ENCODE measurements at regions not wholly inside any gene's neighbourhood (a gene's known extent, or its start where the extent isn't known, plus 50 kb on each side); places are given as distances from the start of the nearest gene placed in this dataset.

DNA sequence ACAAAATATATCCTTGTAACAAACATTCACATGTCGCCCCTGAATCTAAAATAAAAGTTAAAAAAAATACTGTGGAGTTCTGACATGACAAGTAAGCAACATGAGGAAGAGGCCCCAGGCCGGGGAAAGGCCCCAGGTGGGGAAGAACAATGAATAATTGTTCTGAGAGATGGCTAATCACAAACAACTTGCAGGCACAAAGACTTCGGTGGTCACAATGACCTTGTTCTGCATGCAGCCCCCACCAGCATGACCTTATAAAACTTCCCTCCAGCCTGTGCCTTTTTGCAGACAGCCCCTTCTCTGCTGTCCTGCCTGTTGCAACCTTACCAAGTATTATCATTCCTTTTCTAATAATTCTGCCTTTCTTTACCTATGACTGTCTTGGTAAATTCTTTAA lies 95.7 kb upstream of the MYLIP start:
- no peak overlapping the region for H3K4me3 ChIP-seq
- in situ Hi-C loops (cut with MboI) = no loop called here
- H3K36me3 ChIP-seq (ENCODE audit: control insufficient read depth in 2 of 2, insufficient read depth in 2 of 2, low read length in 1 of 2) = no peaks in the 10 kb centered on the region
- H4K20me1 ChIP-seq (ENCODE audit: control insufficient read depth, insufficient read depth) = no peaks in the 10 kb centered on the region
- POLR2A ChIA-PET = interaction anchor here (0.6 to 1.6 kb wide), 4 partner anchors 9 to 87 kb away, joined by 3 to 6 read pairs (median 4); no protein-coding TSS in a partner anchor
- H3K9me3 ChIP-seq (replicated peaks; ENCODE audit: control insufficient read depth, insufficient read depth, low read length) = peaks cover 4% of the 10 kb centered on the region; the same call in 2 of the 3 replicates
- no peak overlapping the region for H3K27ac ChIP-seq (ENCODE audit: control insufficient read depth, insufficient read depth)
- WGBS (ENCODE audit: insufficient coverage, insufficient replicate concordance, low lambda C conversion rate, missing lambda C conversion rate) = 15% methylated on average over 3 of the region's 3 CpGs
- no peak overlapping the region for H3K4me2 ChIP-seq (ENCODE audit: control insufficient read depth, insufficient read depth)
- CTCF ChIA-PET = interaction anchor here (1.9 kb wide), 1 partner anchor 43 kb away, joined by 5 read pairs; no protein-coding TSS in a partner anchor
- intact Hi-C loops (cut with micrococcal nuclease; ENCODE audit: unreplicated experiment) = no loop called here
- no peaks in the 10 kb centered on the region for H3K27me3 ChIP-seq (replicated peaks in 1 of 2; ENCODE audit: control insufficient read depth in 2 of 2, insufficient read depth in 2 of 2, low read length in 1 of 2)
- no peak for FAIRE-seq
- no peaks in the 10 kb centered on the region for H3K79me2 ChIP-seq (ENCODE audit: control insufficient read depth, insufficient read depth, low read length)
- no peak overlapping the region for H2AFZ ChIP-seq (ENCODE audit: control insufficient read depth, low read depth, low read length)
- DNase-seq (ENCODE audit: low read depth, low spot score) = no peak
- SMC1A ChIA-PET (ENCODE audit: uncharacterized antibody, unreplicated experiment) = interaction anchor here (0.8 to 1.5 kb wide), 4 partner anchors 10 to 128 kb away, joined by 3 to 5 read pairs (median 4); no protein-coding TSS in a partner anchor
- BruUV-seq (replicated peaks) = no TSS peak
- peak; percentile 72 for ATAC-seq
- RAD21 ChIA-PET (ENCODE audit: unreplicated experiment) = interaction anchor here (0.9 to 1.2 kb wide), 3 partner anchors 43 to 341 kb away, joined by 3 to 5 read pairs (median 4); no protein-coding TSS in a partner anchor
- no peak overlapping the region for H3K9ac ChIP-seq (ENCODE audit: control insufficient read depth, insufficient read depth, low read length)
- H3K4me1 ChIP-seq (ENCODE audit: control insufficient read depth, insufficient read depth, low read length) = no peaks in the 10 kb centered on the region
- TF ChIP-seq PML (IDR thresholded peaks at IDR 0.05; ENCODE audit: low read length) (no peak), FOXM1 (IDR thresholded peaks at IDR 0.05; ENCODE audit: low read depth, low read length) (no peak), SIX5 (IDR thresholded peaks at IDR 0.05; ENCODE audit: low read depth, low read length, severe bottlenecking) (no peak), ZZZ3 (IDR thresholded peaks at IDR 0.05; ENCODE audit: control insufficient read depth, insufficient read length, low read depth) (no peak), TARDBP (IDR thresholded peaks at IDR 0.05; ENCODE audit: borderline replicate concordance) (no peak), RAD51 (IDR thresholded peaks at IDR 0.05) (no peak), DPF2 (IDR thresholded peaks at IDR 0.05) (no peak), POLR2AphosphoS2 (IDR thresholded peaks at IDR 0.05; ENCODE audit: low read depth, low read length) (no peak), ZBED1 (IDR thresholded peaks at IDR 0.05; ENCODE audit: borderline replicate concordance) (no peak), BHLHE40 (IDR thresholded peaks at IDR 0.05; ENCODE audit: borderline replicate concordance in 1 of 2, low read depth in 2 of 2, low read length in 1 of 2) (0 out of 4 replicates have a peak, but pooled peaks of 1 of the 2 experiments have one; percentile 8), BCL11A (IDR thresholded peaks at IDR 0.05; ENCODE audit: low read depth, low read length) (no peak), POU2F2 (IDR thresholded peaks at IDR 0.05; ENCODE audit: borderline replicate concordance, low read depth, low read length) (no peak), SUZ12 (IDR thresholded peaks at IDR 0.05; ENCODE audit: unreplicated experiment) (no peak), POLR2AphosphoS5 (IDR thresholded peaks at IDR 0.05; ENCODE audit: low read length) (no peak), FOXK2 (IDR thresholded peaks at IDR 0.05) (no peak), CEBPB (IDR thresholded peaks at IDR 0.05; ENCODE audit: borderline replicate concordance in 1 of 2, low read depth in 2 of 2, low read length in 2 of 2) (no peak), ASH2L (IDR thresholded peaks at IDR 0.05; ENCODE audit: borderline replicate concordance, low read depth) (no peak), PAX5 (IDR thresholded peaks at IDR 0.05; ENCODE audit: borderline replicate concordance, low read depth, low read length) (peak; percentile 23; the same call in 1 of the 2 replicates), SREBF2 (IDR thresholded peaks at IDR 0.05; ENCODE audit: low read length) (no peak), MTA2 (IDR thresholded peaks at IDR 0.05; ENCODE audit: low read depth) (peak; percentile 74), SP1 (IDR thresholded peaks at IDR 0.05; ENCODE audit: low read depth, low read length) (peak; percentile 42), EGR1 (IDR thresholded peaks at IDR 0.05; ENCODE audit: borderline replicate concordance in 1 of 2, low read depth in 2 of 2, low read length in 2 of 2) (no peak), NR2F1 (conservative IDR thresholded peaks at IDR 0.05) (peak; percentile 72), ESRRA (IDR thresholded peaks at IDR 0.05; ENCODE audit: low read length) (peak; percentile 93; the same call in 1 of the 2 replicates)
- TF ChIP-seq, protein P1, sequence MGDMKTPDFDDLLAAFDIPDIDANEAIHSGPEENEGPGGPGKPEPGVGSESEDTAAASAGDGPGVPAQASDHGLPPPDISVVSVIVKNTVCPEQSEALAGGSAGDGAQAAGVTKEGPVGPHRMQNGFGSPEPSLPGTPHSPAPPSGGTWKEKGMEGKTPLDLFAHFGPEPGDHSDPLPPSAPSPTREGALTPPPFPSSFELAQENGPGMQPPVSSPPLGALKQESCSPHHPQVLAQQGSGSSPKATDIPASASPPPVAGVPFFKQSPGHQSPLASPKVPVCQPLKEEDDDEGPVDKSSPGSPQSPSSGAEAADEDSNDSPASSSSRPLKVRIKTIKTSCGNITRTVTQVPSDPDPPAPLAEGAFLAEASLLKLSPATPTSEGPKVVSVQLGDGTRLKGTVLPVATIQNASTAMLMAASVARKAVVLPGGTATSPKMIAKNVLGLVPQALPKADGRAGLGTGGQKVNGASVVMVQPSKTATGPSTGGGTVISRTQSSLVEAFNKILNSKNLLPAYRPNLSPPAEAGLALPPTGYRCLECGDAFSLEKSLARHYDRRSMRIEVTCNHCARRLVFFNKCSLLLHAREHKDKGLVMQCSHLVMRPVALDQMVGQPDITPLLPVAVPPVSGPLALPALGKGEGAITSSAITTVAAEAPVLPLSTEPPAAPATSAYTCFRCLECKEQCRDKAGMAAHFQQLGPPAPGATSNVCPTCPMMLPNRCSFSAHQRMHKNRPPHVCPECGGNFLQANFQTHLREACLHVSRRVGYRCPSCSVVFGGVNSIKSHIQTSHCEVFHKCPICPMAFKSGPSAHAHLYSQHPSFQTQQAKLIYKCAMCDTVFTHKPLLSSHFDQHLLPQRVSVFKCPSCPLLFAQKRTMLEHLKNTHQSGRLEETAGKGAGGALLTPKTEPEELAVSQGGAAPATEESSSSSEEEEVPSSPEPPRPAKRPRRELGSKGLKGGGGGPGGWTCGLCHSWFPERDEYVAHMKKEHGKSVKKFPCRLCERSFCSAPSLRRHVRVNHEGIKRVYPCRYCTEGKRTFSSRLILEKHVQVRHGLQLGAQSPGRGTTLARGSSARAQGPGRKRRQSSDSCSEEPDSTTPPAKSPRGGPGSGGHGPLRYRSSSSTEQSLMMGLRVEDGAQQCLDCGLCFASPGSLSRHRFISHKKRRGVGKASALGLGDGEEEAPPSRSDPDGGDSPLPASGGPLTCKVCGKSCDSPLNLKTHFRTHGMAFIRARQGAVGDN (IDR thresholded peaks at IDR 0.05) = 0 out of 2 replicates have a peak, but pooled peaks have one; percentile 30

Data from GM12878 (cell line).